SK-N-SH (cell line): ENCODE measurements at regions not wholly inside any gene's neighbourhood (a gene's known extent, or its start where the extent isn't known, plus 50 kb on each side); places are given as distances from the start of the nearest gene placed in this dataset.

Experiments used
- CTCF ChIA-PET: fragments of 300-600, 350-600 bp; formaldehyde crosslinking; extraction: SDS; loops from one replicate; lab custom pipeline; 2021; lab: Yijun Ruan, JAX
- POLR2A ChIA-PET: fragments of 350-600 bp; sonication (Branson Sonifier 250); formaldehyde crosslinking; extraction: SDS; loops from one replicate; lab custom pipeline; 2020; ENCODE audit warnings: antibody characterized with exemption, inconsistent platforms; lab: Yijun Ruan, JAX
- DNase-seq: peaks from one replicate; pipeline ENCODE4 v3.0.0; 2012
- H2AFZ ChIP-seq: fragments of 200-600 bp; sonication (generic); 2 replicates; pipeline ENCODE4 v1.8.1; 2016; ENCODE audit warnings: antibody characterized with exemption, mild to moderate bottlenecking, low read depth
- H3F3A ChIP-seq: fragments of 200-600 bp; sonication (generic); replicated peaks from 2 replicates; pipeline ENCODE3; 2016; ENCODE audit warnings: antibody characterized with exemption, mild to moderate bottlenecking; ENCODE audit not compliant: insufficient read depth
- H3K27ac ChIP-seq, 2 experiments: fragments of 200-500 bp in 1 of 2; fragments of 200-600 bp in 1 of 2; sonication (Bioruptor generic) in 1 of 2; sonication (generic), shearing (Covaris generic) in 1 of 2; 2 replicates each; pipeline versions ENCODE4 v1.5.1 to v1.6.1; 2014 to 2016; ENCODE audit warnings: low read depth in 2 of 2, inconsistent platforms in 1 of 2, low read length in 1 of 2, mild to moderate bottlenecking in 1 of 2, mixed read lengths in 1 of 2
- H3K27me3 ChIP-seq: fragments of 200-600 bp; sonication (generic), shearing (Covaris generic); 2 replicates; pipeline ENCODE4 v1.6.1; 2016; ENCODE audit warnings: mixed run types; ENCODE audit not compliant: insufficient read depth
- H3K36me3 ChIP-seq, 2 experiments: fragments of 200-500 bp in 1 of 2; fragments of 200-600 bp in 1 of 2; sonication (Bioruptor generic) in 1 of 2; sonication (generic) in 1 of 2; replicated peaks in 1 of 2; 2 replicates each; pipeline versions ENCODE3 to v1.5.1; 2014 to 2016; ENCODE audit warnings: low read length in 1 of 2, mild to moderate bottlenecking in 1 of 2; ENCODE audit not compliant: insufficient read depth in 2 of 2, control insufficient read depth in 1 of 2
- H3K4me1 ChIP-seq, 2 experiments: fragments of 200-500 bp in 1 of 2; fragments of 200-600 bp in 1 of 2; sonication (Bioruptor generic) in 1 of 2; sonication (generic), shearing (Covaris generic) in 1 of 2; 2 replicates each; pipeline versions ENCODE4 v1.5.1 to v1.6.1; 2014 to 2016; ENCODE audit warnings: low read depth in 1 of 2, low read length in 1 of 2, mixed run types in 1 of 2; ENCODE audit not compliant: insufficient read depth in 2 of 2, control insufficient read depth in 1 of 2
- H3K4me2 ChIP-seq: fragments of 200-600 bp; sonication (generic), shearing (Covaris generic); 2 replicates; pipeline ENCODE4 v1.6.1; 2017; ENCODE audit warnings: mixed run types
- H3K4me3 ChIP-seq, 2 experiments: fragments of 200-500 bp in 1 of 2; fragments of 200-600 bp in 1 of 2; sonication (Bioruptor generic) in 1 of 2; sonication (generic), shearing (Covaris generic) in 1 of 2; 2 replicates each; pipeline versions ENCODE4 v1.5.1 to v1.8.1; 2014 to 2016; ENCODE audit warnings: low read depth in 2 of 2, inconsistent platforms in 1 of 2, low read length in 1 of 2, mild to moderate bottlenecking in 1 of 2, mixed read lengths in 1 of 2, moderate library complexity in 1 of 2
- H3K79me2 ChIP-seq: fragments of 200-600 bp; sonication (generic); 2 replicates; pipeline ENCODE4 v1.8.1; 2017; ENCODE audit warnings: mild to moderate bottlenecking; ENCODE audit not compliant: insufficient read depth
- H3K9ac ChIP-seq: fragments of 200-600 bp; sonication (generic); 2 replicates; pipeline ENCODE4 v1.6.1; 2017; ENCODE audit warnings: mixed run types
- H3K9me2 ChIP-seq: fragments of 200-600 bp; sonication (generic); 2 replicates; pipeline ENCODE4 v1.6.1; 2017; ENCODE audit warnings: mixed run types
- H3K9me3 ChIP-seq: fragments of 200-600 bp; sonication (generic); 2 replicates; pipeline ENCODE4 v1.6.1; 2017; ENCODE audit warnings: mixed run types, mild to moderate bottlenecking, moderate library complexity
- H4K20me1 ChIP-seq: fragments of 200-600 bp; sonication (generic); 2 replicates; pipeline ENCODE4 v1.6.1; 2017; ENCODE audit warnings: mild to moderate bottlenecking, mixed run types; ENCODE audit not compliant: insufficient read depth
- CTCF ChIP-seq: fragments of 200-600 bp; sonication (generic); IDR thresholded peaks from 2 replicates; pipeline ENCODE4 v1.6.1; 2017; ENCODE audit warnings: antibody characterized with exemption, mild to moderate bottlenecking, moderate library complexity
- ELF1 ChIP-seq: IDR thresholded peaks from 2 replicates; pipeline ENCODE4 v1.4.0; 2012
- EP300 ChIP-seq, 2 experiments: IDR thresholded peaks; 2 replicates each; pipeline versions ENCODE4 v1.4.0 to v1.6.1; 2012; ENCODE audit warnings: borderline replicate concordance in 1 of 2, low read depth in 1 of 2, low read length in 1 of 2
- EZH2phosphoT487 ChIP-seq: fragments of 200-600 bp; sonication (generic); IDR thresholded peaks from 2 replicates; pipeline ENCODE4 v1.6.1; 2017; ENCODE audit warnings: low read depth, mixed run types, mild to moderate bottlenecking, antibody characterized with exemption, moderate library complexity, borderline replicate concordance
- FOSL2 ChIP-seq: IDR thresholded peaks from 2 replicates; pipeline ENCODE4 v1.4.0; 2012; ENCODE audit warnings: low read depth, mild to moderate bottlenecking, moderate library complexity, borderline replicate concordance
- FOXM1 ChIP-seq: IDR thresholded peaks from 2 replicates; pipeline ENCODE4 v1.4.0; 2012; ENCODE audit warnings: low read depth, mild to moderate bottlenecking
- GABPA ChIP-seq: IDR thresholded peaks from 2 replicates; pipeline ENCODE4 v1.4.0; 2012; ENCODE audit warnings: low read depth, mild to moderate bottlenecking
- IRF3 ChIP-seq: fragments of 150-350 bp; IDR thresholded peaks from 2 replicates; pipeline ENCODE4 v1.6.1; 2016; ENCODE audit warnings: mild to moderate bottlenecking, low read depth, low read length
- MEF2A ChIP-seq: IDR thresholded peaks from 2 replicates; pipeline ENCODE4 v1.4.0; 2012; ENCODE audit warnings: low read depth, borderline replicate concordance
- NFIC ChIP-seq: IDR thresholded peaks from 2 replicates; pipeline ENCODE4 v1.4.0; 2012; ENCODE audit warnings: borderline replicate concordance
- PBX3 ChIP-seq: IDR thresholded peaks from 2 replicates; pipeline ENCODE4; 2012
- POLR2AphosphoS5 ChIP-seq: IDR thresholded peaks from 2 replicates; pipeline ENCODE4 v1.6.1; 2012; ENCODE audit warnings: low read depth, low read length
- RAD21 ChIP-seq: IDR thresholded peaks from 2 replicates; pipeline ENCODE4 v1.6.1; 2012; ENCODE audit warnings: mild to moderate bottlenecking, low read length
- SIN3A ChIP-seq: IDR thresholded peaks from 2 replicates; pipeline ENCODE4 v1.6.1; 2012; ENCODE audit warnings: low read depth, mild to moderate bottlenecking, low read length, moderate library complexity, borderline replicate concordance
- SMC3 ChIP-seq: IDR thresholded peaks from 2 replicates; pipeline ENCODE4 v1.6.1; 2012; ENCODE audit warnings: low read depth, low read length, improper control_type of control experiment
- TAF1 ChIP-seq: IDR thresholded peaks from 2 replicates; pipeline ENCODE4 v1.6.1; 2012; ENCODE audit warnings: low read depth, mild to moderate bottlenecking, low read length, moderate library complexity, borderline replicate concordance
- USF1 ChIP-seq: IDR thresholded peaks from 2 replicates; pipeline ENCODE4 v1.4.0; 2012; ENCODE audit warnings: low read depth, borderline replicate concordance
- USF2 ChIP-seq: fragments of 150-350 bp; IDR thresholded peaks from 2 replicates; pipeline ENCODE4 v1.6.1; 2017; ENCODE audit warnings: antibody characterized with exemption, low read length, low read depth, borderline replicate concordance
- ZBTB33 ChIP-seq: IDR thresholded peaks from 2 replicates; pipeline ENCODE4 v1.4.0; 2012; ENCODE audit warnings: low read depth, borderline replicate concordance
- WGBS: methylation state at CpG from one replicate; pipeline ENCODE4 v1.1.6; 2017; ENCODE audit warnings: low lambda C conversion rate; 5-methylcytosine and 5-hydroxymethylcytosine counted together

- no peak for TF ChIP-seq PBX3
- TF ChIP-seq USF2: no peak
- no peak for TF ChIP-seq SIN3A
- TF ChIP-seq FOSL2: no peak
- no peak for TF ChIP-seq IRF3
- no peak for TF ChIP-seq EZH2phosphoT487
- TF ChIP-seq CTCF: no peak
- TF ChIP-seq, all 33 proteins: peak for 0
Measured at GRCh38 chr4:180205276-180205675, 2037.9 kb upstream of the TENM3 start (continued).

GRCh38 chr4:180207921-180208320, 2035.3 kb upstream of the TENM3 start:
- Histone ChIP-seq H4K20me1 (no peaks in the 10 kb centered on the region), H3K9me3 (no peaks in the 10 kb centered on the region), H3K9me2 (no peaks in the 10 kb centered on the region), H3F3A (no peaks in the 10 kb centered on the region), H3K79me2 (no peaks in the 10 kb centered on the region), H3K4me2 (no peak overlapping the region), H3K27ac (no peak overlapping the region), H3K4me3 (no peak overlapping the region), H3K36me3 (no peaks in the 10 kb centered on the region), H3K27me3 (no peaks in the 10 kb centered on the region), H2AFZ (no peak overlapping the region), H3K4me1 (no peaks in the 10 kb centered on the region), H3K9ac (no peak overlapping the region)
- ChIA-PET CTCF (no interaction called here), POLR2A (no interaction called here)
- WGBS: 2% methylated on average over 1 of the region's 1 CpG
- DNase-seq: no peak
- TF ChIP-seq ZBTB33: no peak
- no peak for TF ChIP-seq USF2
- TF ChIP-seq GABPA: no peak
- TF ChIP-seq MEF2A: no peak
- no peak for TF ChIP-seq EP300 (IDR thresholded peaks at IDR 0.05; ENCODE audit: borderline replicate concordance in 1 of 2, low read depth in 1 of 2, low read length in 1 of 2)
- no peak for TF ChIP-seq NFIC
- TF ChIP-seq POLR2AphosphoS5: no peak
- no peak for TF ChIP-seq SMC3
- TF ChIP-seq ELF1: no peak
- TF ChIP-seq FOXM1: no peak
- no peak for TF ChIP-seq TAF1
- no peak for TF ChIP-seq RAD21
- TF ChIP-seq CTCF: no peak
- TF ChIP-seq USF1: no peak
